Vagina (tissue), 2 donors: ENCODE measurements at regions not wholly inside any gene's neighbourhood (a gene's known extent, or its start where the extent isn't known, plus 50 kb on each side); places are given as distances from the start of the nearest gene placed in this dataset.

Experiments used
- DNase-seq, 2 donors: peaks; one replicate each; pipeline ENCODE4 v3.0.0-alpha.2; 2017; ENCODE audit errors: extremely low spot score in 2 of 2
- H3K27ac ChIP-seq: fragments of 200-600 bp; sonication (generic); one replicate; pipeline ENCODE4 v1.5.1; 2019
- H3K27me3 ChIP-seq: fragments of 200-600 bp; sonication (generic); one replicate; pipeline ENCODE4 v1.5.1; 2019
- H3K36me3 ChIP-seq, 2 donors: fragments of 200-600 bp; sonication (generic); one replicate each; pipeline ENCODE4 v1.5.1; 2017 to 2019
- H3K4me1 ChIP-seq: fragments of 200-600 bp; sonication (generic); one replicate; pipeline ENCODE4 v1.5.1; 2019
- H3K4me3 ChIP-seq, 2 donors: fragments of 200-600 bp; sonication (generic); 1 replicate in 1 of 2; 2 replicates in 1 of 2; pipeline ENCODE4 v1.5.1; 2016 to 2019
- H3K9me3 ChIP-seq: fragments of 200-600 bp; sonication (generic); one replicate; pipeline ENCODE4 v1.5.1; 2019
- POLR2A ChIP-seq, 2 donors: fragments of 450-650 bp; IDR thresholded peaks; one replicate each; pipeline ENCODE4 v1.6.1; 2017; ENCODE audit warnings: antibody characterized with exemption in 2 of 2, mild to moderate bottlenecking in 2 of 2, moderate library complexity in 2 of 2
- POLR2AphosphoS5 ChIP-seq, 2 donors: sonication (generic); formaldehyde crosslinking; IDR thresholded peaks; one replicate each; pipeline ENCODE4 v1.9.0; 2017; ENCODE audit warnings: antibody characterized with exemption in 2 of 2, mild to moderate bottlenecking in 2 of 2, low read depth in 1 of 2; ENCODE audit not compliant: insufficient read depth in 1 of 2
- intact Hi-C: fragments of 100-400 bp; cut with DNase I; formaldehyde crosslinking; loops from one replicate; pipeline ENCODE4 v1.15.1; 2023
- TF ChIP-seq, protein P1 (sequence below), 3 experiments: fragments of 450-650 bp in 2 of 3; fragments of 200-600 bp in 1 of 3; sonication (generic) in 1 of 3; IDR thresholded peaks; one replicate each; pipeline ENCODE4 v1.5.1; 2017 to 2019; ENCODE audit warnings: antibody characterized with exemption in 3 of 3, mild to moderate bottlenecking in 2 of 3, moderate library complexity in 2 of 3

DNA sequence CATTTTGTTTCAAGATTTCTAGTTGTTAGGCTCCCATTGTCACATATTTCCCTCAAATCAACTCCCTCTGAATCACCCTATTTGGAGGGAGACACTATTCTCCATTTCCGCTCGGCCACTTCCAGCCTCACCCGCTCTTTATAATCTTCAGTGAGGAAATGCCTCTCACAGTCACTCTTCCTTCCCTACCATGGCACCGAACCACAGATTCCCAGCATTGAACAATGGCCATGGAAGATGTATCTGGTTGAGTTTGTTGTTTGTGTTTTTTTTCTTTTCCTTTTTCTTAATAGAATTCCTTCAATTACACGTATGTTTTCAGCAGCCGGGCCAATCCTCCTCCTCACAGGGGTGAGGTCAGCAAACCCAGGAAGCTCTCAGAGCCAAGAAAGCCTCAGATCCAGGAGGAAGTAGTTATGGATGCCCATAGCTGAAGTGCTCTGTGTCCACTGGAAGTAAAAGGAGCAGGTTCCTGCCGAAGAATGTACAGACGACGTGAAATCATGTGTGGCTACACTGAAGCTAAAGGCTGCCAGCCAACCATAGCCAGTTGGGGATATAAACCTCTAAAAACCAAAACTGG, 472.1 kb downstream of the FOXO1 start:
- H3K36me3 ChIP-seq: no peaks in the 10 kb centered on the region
- TF ChIP-seq POLR2AphosphoS5 (IDR thresholded peaks at IDR 0.05; ENCODE audit: insufficient read depth in 1 of 2, low read depth in 1 of 2) (peak in 1 of 2 donors; percentile 28), POLR2A (IDR thresholded peaks at IDR 0.05) (no peak)
- intact Hi-C loops: no loop called here
- peak in 1 of 2 donors; percentile 80 for DNase-seq
- peaks cover 44% of the 10 kb centered on the region for H3K4me1 ChIP-seq
- H3K9me3 ChIP-seq: no peaks in the 10 kb centered on the region
- H3K27ac ChIP-seq: peak overlapping the region; percentile 45
- no peak overlapping the region for H3K4me3 ChIP-seq
- H3K27me3 ChIP-seq: no peaks in the 10 kb centered on the region

DNA sequence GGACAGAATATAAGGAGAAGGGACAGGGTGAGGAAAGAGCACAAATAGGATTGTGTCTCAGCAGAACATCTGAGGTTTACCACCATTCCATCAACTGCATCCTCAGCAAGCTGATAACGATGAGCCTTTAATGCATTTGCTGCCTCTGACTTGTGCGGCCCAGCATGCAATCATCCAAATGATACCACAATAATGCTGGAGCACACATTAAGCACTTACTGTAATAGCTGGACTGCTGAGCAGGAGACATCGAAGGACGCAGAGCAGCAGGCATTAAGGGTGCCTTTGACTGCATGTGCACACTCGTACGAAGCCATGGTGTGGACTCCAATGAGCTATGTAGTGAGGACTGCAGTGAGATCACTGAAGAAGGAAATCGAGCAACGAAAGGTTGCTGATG, 469.4 kb downstream of the FOXO1 start:
- Histone ChIP-seq H3K27ac (no peak overlapping the region), H3K9me3 (no peaks in the 10 kb centered on the region), H3K36me3 (no peaks in the 10 kb centered on the region), H3K27me3 (no peaks in the 10 kb centered on the region), H3K4me1 (peaks cover 16% of the 10 kb centered on the region), H3K4me3 (no peak overlapping the region)
- intact Hi-C loops: no loop called here
- TF ChIP-seq POLR2AphosphoS5 (IDR thresholded peaks at IDR 0.05; ENCODE audit: insufficient read depth in 1 of 2, low read depth in 1 of 2) (no peak), POLR2A (IDR thresholded peaks at IDR 0.05) (no peak)
- TF ChIP-seq, protein P1, sequence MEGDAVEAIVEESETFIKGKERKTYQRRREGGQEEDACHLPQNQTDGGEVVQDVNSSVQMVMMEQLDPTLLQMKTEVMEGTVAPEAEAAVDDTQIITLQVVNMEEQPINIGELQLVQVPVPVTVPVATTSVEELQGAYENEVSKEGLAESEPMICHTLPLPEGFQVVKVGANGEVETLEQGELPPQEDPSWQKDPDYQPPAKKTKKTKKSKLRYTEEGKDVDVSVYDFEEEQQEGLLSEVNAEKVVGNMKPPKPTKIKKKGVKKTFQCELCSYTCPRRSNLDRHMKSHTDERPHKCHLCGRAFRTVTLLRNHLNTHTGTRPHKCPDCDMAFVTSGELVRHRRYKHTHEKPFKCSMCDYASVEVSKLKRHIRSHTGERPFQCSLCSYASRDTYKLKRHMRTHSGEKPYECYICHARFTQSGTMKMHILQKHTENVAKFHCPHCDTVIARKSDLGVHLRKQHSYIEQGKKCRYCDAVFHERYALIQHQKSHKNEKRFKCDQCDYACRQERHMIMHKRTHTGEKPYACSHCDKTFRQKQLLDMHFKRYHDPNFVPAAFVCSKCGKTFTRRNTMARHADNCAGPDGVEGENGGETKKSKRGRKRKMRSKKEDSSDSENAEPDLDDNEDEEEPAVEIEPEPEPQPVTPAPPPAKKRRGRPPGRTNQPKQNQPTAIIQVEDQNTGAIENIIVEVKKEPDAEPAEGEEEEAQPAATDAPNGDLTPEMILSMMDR (IDR thresholded peaks at IDR 0.05): no peak
- DNase-seq: no peak

DNA sequence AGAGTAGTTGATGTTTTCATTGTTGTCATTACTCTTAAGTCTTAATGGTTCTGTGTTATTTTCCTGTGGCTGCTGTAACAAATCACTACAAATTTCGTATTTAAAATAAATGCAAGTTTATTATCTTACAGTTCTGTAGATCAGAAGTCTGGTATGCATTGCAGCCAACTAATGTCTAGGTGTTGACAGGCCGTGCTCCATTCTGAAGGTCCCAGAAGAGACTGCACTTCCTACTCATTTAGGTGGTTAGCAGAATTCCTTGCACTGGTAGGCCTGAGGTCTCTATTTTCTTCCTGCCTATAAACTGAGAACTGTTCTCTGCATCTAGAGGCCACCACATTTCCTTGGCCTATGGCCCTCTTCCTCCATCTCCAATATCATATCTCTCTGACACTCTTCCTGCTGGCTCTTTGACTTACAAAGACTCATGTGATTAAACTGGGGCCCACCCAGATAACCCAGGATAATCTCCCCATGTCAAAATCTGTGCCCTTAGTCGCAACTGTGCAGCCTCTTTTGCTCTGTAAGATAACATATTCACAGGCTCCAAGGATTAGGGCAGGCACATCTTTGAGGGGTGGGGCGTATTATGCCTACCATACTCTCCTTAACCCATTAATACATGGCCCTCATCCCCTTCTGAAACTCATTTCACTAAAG, 468.4 kb downstream of the FOXO1 start:
- intact Hi-C loops: no loop called here

DNA sequence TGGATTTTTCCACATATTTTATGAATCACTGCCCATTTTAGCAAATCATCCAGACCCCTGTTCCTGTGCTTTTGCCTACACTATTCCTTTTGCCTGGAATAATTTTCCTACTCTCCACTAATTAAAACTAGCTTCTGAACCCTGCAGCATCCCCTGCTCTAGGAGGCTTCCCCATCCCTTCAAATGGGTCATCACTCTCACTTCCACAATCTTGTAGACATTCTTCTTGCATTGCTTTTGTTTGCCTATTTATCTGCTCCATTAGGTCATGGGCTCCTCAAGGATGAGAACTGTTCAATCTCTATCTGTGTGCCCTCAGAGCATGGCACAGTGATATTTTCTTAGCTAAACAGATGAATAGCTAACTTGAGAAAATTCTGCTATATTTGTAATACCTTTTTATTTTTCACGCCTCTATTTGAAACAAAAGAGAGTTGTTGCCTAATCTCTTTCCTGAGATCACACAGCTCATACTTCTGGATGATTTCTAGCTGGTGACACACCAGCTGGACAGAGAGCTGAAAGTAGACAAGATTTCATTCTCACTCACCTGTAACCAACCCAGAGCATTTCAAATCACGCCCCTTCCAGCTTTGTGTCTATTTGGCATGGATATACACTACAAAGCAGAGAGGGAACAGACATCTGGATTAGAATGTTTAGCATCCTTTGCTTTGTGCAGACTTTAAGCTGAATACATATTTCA, 466.0 kb downstream of the FOXO1 start:
- H3K36me3 ChIP-seq: no peaks in the 10 kb centered on the region
- no peak overlapping the region for H3K4me3 ChIP-seq
- H3K27me3 ChIP-seq: no peaks in the 10 kb centered on the region
- intact Hi-C loops: no loop called here
- no peak for DNase-seq
- H3K9me3 ChIP-seq: no peaks in the 10 kb centered on the region
- no peak for TF ChIP-seq POLR2A (IDR thresholded peaks at IDR 0.05)
- no peak for TF ChIP-seq POLR2AphosphoS5 (IDR thresholded peaks at IDR 0.05; ENCODE audit: insufficient read depth in 1 of 2, low read depth in 1 of 2)
- TF ChIP-seq, protein P1 (IDR thresholded peaks at IDR 0.05): no peak
- H3K27ac ChIP-seq: no peak overlapping the region
- no peaks in the 10 kb centered on the region for H3K4me1 ChIP-seq

More for the DNA sequence above, 468.4 kb downstream of the FOXO1 start:
- Histone ChIP-seq H3K9me3 (no peaks in the 10 kb centered on the region), H3K27ac (no peak overlapping the region), H3K27me3 (no peaks in the 10 kb centered on the region), H3K36me3 (no peaks in the 10 kb centered on the region), H3K4me1 (peaks cover 10% of the 10 kb centered on the region), H3K4me3 (no peak overlapping the region)
- no peak for DNase-seq
- no peak for TF ChIP-seq POLR2A (IDR thresholded peaks at IDR 0.05)
- TF ChIP-seq, protein P1 (IDR thresholded peaks at IDR 0.05): no peak
- no peak for TF ChIP-seq POLR2AphosphoS5 (IDR thresholded peaks at IDR 0.05; ENCODE audit: insufficient read depth in 1 of 2, low read depth in 1 of 2)

DNA sequence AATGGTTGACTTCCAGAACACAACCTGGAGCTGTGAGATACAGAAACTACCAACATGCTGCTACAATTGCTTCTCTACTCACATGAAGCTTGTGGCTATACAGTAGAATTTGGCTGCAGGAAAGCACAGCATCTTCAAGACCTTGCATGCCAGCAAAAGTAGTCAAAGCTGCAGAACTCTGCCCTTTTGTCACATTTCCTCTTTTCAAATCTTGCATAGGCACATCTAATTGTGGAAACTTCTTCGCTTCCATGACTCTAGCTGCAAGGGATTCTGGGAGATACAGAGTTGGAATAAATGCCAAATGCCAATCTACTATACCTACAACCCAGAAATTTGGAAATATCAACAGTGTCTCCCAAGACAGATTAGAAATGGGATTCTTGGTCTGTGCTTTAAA, 462.2 kb downstream of the FOXO1 start:
- H3K4me1 ChIP-seq: peaks cover 16% of the 10 kb centered on the region
- H3K36me3 ChIP-seq: no peaks in the 10 kb centered on the region
- TF ChIP-seq POLR2AphosphoS5 (IDR thresholded peaks at IDR 0.05; ENCODE audit: insufficient read depth in 1 of 2, low read depth in 1 of 2) (no peak), POLR2A (IDR thresholded peaks at IDR 0.05) (no peak)
- TF ChIP-seq, protein P1 (IDR thresholded peaks at IDR 0.05): no peak
- H3K9me3 ChIP-seq: no peaks in the 10 kb centered on the region
- H3K4me3 ChIP-seq: no peak overlapping the region
- no peaks in the 10 kb centered on the region for H3K27me3 ChIP-seq
- no peak overlapping the region for H3K27ac ChIP-seq
- DNase-seq: no peak
- intact Hi-C loops: no loop called here
